Effector memory CD4-positive, alpha-beta T cell (primary cell): ENCODE measurements at regions not wholly inside any gene's neighbourhood (a gene's known extent, or its start where the extent isn't known, plus 50 kb on each side); places are given as distances from the start of the nearest gene placed in this dataset.
"Not testable (repeated sequence)": the region's sequence is repeated elsewhere in the genome, so short reads cannot be mapped to it uniquely, and the experiment has no call there.

Source experiments
- DNase-seq, 3 donors: peaks; one replicate each; pipeline ENCODE4 v3.0.0-alpha.2; 2020
- H3K27ac ChIP-seq: 2 replicates; pipeline ENCODE4 v1.7.0; 2013; ENCODE audit warnings: mild to moderate bottlenecking, low read length, moderate library complexity; ENCODE audit not compliant: insufficient read depth, poor library complexity, severe bottlenecking
- H3K27me3 ChIP-seq: replicated peaks from 2 replicates; pipeline ENCODE4 v1.7.0; 2013; ENCODE audit warnings: mild to moderate bottlenecking, low read length; ENCODE audit not compliant: insufficient read depth, control insufficient read depth, poor library complexity, severe bottlenecking
- H3K36me3 ChIP-seq: 2 replicates; pipeline ENCODE4 v1.7.0; 2013; ENCODE audit warnings: mild to moderate bottlenecking, low read length, moderate library complexity; ENCODE audit not compliant: control insufficient read depth, insufficient read depth
- H3K4me1 ChIP-seq: 2 replicates; pipeline ENCODE4 v1.7.0; 2013; ENCODE audit warnings: low read length, mild to moderate bottlenecking; ENCODE audit not compliant: control insufficient read depth, insufficient read depth, poor library complexity, severe bottlenecking
- H3K4me3 ChIP-seq: 2 replicates; pipeline ENCODE4 v1.7.0; 2013; ENCODE audit warnings: low read length, low read depth, mild to moderate bottlenecking; ENCODE audit not compliant: insufficient read depth, poor library complexity, severe bottlenecking
- H3K9me3 ChIP-seq: 2 replicates; pipeline ENCODE4 v1.7.0; 2013; ENCODE audit warnings: mild to moderate bottlenecking, low read length, moderate library complexity; ENCODE audit not compliant: control insufficient read depth

DNA sequence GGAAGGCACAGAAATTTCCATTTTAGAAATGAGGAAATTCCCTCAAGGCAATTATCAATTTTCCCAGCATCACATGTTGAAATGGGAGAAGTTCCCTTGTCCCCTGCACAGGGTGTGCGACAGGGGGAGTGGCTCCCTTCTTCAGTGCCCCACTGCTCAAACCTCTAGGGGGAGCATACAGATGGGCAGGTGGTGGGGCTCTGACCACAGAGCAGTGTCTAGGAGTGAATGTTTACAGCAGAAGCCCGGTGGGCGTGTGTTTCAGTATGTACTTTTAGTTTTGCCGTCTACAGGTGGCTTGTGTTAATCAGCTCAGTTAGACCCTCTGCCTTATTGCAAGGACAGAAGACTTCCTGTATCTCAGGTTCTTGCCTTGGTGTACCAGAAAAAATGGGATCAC is 493.7 kb upstream of the PLXNA2 start:
- H3K4me1 ChIP-seq: no peaks in the 10 kb centered on the region
- H3K36me3 ChIP-seq: no peaks in the 10 kb centered on the region
- no peaks in the 10 kb centered on the region for H3K9me3 ChIP-seq
- no peaks in the 10 kb centered on the region for H3K27me3 ChIP-seq
- no peak overlapping the region for H3K4me3 ChIP-seq
- no peak for DNase-seq
- H3K27ac ChIP-seq: no peak overlapping the region

DNA sequence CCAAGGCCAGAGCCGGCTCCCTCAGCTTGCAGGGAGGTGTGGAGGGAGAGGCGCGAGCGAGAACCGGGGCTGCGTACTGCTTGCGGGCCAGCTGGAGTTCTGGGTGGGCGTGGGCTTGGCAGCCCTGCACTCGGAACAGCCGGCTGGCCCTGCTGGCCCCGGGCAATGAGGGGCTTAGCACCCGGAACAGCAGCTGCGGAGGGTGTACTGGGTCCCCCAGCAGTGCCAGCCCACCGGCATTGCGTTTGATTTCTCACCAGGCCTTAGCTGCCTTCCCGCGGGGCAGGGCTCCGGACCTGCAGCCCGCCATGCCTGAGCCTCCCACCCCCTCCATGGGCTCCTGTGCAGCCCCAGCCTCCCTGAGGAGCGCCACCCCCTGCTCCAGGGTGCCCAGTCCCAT is 495.5 kb upstream of the PLXNA2 start:
- not testable (repeated sequence) for H3K4me3 ChIP-seq, H3K9me3 ChIP-seq, DNase-seq, H3K4me1 ChIP-seq, H3K27ac ChIP-seq, H3K27me3 ChIP-seq, H3K36me3 ChIP-seq

DNA sequence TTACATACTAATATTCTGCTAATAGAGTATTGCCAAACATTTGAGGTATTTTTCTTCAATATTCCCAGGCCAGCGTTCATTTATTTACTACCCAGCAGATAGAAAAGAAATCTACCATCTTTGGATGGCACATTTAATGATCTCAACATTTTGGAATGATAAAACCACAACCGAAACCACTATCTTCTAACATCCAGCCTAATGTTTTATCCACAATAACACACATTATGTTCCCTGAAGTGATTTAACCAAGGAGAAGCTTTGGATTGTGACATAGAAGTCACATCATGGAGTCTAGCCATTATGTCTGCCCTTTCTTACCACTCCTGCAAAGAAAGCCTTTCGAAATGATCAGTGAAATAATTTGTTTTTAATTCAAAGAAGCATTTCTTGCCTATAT is 497.1 kb upstream of the PLXNA2 start:
- no peaks in the 10 kb centered on the region for H3K4me1 ChIP-seq
- H3K4me3 ChIP-seq: no peak overlapping the region
- DNase-seq: no peak
- H3K9me3 ChIP-seq: no peaks in the 10 kb centered on the region
- H3K27me3 ChIP-seq: no peaks in the 10 kb centered on the region
- H3K27ac ChIP-seq: no peak overlapping the region
- no peaks in the 10 kb centered on the region for H3K36me3 ChIP-seq

DNA sequence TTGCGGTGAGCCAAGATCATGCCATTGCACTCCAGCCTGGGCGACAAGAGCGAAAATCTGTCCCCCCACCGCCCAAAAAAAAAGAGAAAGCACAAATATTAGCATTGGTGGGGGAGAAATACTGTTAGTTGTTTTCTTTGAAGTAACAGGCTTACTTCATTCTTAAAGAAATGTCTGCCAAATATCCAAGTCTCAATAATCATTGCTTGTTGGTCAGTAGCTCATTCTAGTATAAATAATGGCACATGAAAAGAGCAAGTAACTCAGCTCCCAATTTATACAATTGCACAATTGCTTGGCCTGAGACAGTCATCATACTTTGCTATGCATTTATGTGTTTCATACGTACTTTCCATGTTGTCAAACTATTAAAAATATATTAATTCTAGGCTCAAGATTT is 499.2 kb upstream of the PLXNA2 start:
- Histone ChIP-seq H3K4me1 (no peaks in the 10 kb centered on the region), H3K4me3 (no peak overlapping the region), H3K27ac (no peak overlapping the region), H3K9me3 (no peaks in the 10 kb centered on the region), H3K36me3 (no peaks in the 10 kb centered on the region), H3K27me3 (no peaks in the 10 kb centered on the region)
- no peak for DNase-seq

DNA sequence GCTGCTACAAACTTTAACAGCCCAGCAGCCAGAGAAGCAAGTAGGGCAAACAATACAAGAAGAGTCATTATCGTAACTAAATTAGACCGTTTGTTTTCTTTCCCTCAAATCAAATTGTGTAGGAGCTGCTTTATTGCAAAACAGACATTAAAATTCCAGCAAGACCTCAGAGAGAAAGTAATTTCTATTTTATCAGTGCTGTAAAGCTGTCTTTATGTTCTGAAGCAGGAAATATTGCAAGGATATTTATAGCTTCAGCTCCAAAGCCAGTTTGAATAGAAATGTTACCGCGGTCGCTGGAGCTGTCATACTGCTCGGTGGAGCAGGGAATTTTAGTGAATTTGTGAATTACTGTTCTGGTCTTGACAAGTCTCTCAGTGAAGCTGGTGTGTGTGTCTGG is 503.8 kb upstream of the PLXNA2 start:
- H3K4me1 ChIP-seq: no peaks in the 10 kb centered on the region
- no peak for DNase-seq
- H3K36me3 ChIP-seq: no peaks in the 10 kb centered on the region
- no peak overlapping the region for H3K4me3 ChIP-seq
- H3K9me3 ChIP-seq: no peaks in the 10 kb centered on the region
- no peaks in the 10 kb centered on the region for H3K27me3 ChIP-seq
- no peak overlapping the region for H3K27ac ChIP-seq

DNA sequence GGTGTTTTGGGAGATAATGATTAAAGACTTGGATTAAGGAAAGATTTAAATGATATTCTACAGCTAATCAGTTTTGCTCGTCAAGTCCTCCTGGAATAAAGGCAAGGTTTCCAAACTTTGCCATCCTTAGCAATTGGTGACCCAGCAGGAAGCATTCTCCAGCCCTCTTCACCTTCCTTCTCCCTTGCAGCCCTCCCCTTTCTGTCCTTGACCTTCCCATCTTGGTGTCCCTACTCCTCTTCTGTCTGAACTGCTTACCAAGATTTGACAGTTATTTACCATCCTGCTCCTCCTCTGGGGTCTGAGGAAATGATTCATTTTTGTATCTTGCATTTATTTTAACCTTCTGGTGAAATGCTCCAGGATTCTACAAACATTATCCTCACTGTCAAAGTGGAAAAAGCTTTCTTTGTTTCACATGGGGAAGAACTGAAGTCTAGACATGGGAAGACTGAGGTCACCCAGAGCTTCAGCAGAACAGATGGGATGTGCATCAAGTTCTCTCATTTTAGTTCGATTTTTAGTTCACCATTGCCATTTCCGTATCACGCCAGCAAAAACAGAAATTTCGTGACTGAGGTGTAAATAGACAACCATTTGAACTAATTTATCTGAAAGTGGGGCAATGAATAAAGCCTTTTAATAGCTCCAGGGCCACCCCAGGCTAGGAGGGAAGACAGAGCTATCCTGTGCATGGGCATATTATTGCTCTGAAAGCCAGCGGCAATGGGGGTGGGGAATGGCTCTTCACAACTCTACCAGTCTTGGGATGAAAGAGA is 504.4 kb upstream of the PLXNA2 start:
- Histone ChIP-seq H3K9me3 (no peaks in the 10 kb centered on the region), H3K4me3 (no peak overlapping the region), H3K36me3 (no peaks in the 10 kb centered on the region), H3K4me1 (no peaks in the 10 kb centered on the region), H3K27ac (no peak overlapping the region), H3K27me3 (no peaks in the 10 kb centered on the region)
- DNase-seq: no peak

DNA sequence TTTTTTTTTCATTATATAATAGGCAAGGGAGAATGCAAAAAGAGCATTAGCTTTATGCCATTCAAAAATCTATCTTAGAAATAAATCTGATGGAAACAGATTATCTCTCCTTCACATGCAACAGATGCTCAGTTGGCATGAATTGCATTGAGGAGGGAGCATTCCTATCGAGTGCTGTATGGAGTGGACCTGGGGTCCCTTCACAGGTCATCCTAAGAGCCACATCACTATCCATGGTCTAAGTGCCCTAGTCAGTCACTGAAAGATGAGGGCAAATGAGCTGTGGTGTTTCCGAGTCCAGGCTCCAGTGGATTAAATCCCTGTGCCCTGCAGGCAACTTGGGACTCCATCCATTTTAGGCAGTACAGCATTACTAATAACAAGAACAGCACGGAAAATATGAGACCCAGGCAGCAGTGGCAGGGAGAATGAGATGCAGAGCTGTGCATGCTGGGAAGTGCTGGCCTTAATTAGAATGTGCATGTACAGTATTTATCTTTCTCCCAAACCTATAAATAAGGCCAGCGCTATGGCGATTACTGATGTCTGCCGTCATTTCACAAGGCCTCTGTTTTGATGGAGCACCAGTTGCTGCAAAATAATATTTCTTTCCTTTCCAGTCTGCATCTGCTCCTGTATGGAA is 512.3 kb upstream of the PLXNA2 start:
- H3K27me3 ChIP-seq: no peaks in the 10 kb centered on the region
- H3K27ac ChIP-seq: no peak overlapping the region
- no peak for DNase-seq
- H3K9me3 ChIP-seq: no peaks in the 10 kb centered on the region
- no peaks in the 10 kb centered on the region for H3K36me3 ChIP-seq
- no peaks in the 10 kb centered on the region for H3K4me1 ChIP-seq
- H3K4me3 ChIP-seq: no peak overlapping the region

DNA sequence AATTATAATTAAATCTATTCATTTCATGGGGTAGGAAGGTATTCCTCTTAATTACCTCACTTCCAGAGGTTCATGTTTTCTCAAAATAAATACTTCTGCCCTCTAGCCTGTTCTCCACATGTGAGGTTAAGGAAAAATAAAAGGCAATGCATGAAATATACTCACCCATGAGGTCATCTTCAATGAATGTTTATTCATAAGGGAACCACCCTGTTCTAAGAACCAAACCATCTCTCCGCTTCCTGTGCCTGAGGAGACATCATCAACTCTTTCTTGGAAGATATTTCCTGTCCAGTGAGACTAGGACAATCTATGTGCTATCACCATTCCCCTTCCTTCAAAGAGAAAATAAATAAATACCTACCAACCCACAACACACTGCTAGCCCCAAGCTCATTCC is 513.7 kb upstream of the PLXNA2 start:
- Histone ChIP-seq H3K4me3 (no peak overlapping the region), H3K27me3 (no peaks in the 10 kb centered on the region), H3K4me1 (no peaks in the 10 kb centered on the region), H3K9me3 (no peaks in the 10 kb centered on the region), H3K27ac (no peak overlapping the region), H3K36me3 (no peaks in the 10 kb centered on the region)
- no peak for DNase-seq

DNA sequence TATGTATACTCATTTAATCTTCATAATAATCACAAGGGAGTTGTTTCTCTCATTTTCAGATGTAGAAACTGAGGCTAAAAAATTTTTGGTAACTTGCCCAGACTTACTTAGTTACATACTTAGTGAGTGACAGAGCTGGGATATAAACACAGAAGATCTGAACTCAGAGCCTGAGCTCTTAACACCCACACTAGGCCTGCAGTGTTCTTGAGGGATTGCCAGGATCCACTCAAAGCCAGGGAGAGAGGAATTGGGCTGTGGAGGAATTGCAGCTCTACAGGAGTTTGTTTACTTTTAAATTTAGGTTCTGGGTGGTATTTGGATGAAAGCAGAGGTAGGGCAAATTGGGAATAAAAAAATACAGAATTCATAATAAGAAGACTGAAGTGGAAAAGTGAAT is 515.1 kb upstream of the PLXNA2 start:
- no peak overlapping the region for H3K27ac ChIP-seq
- no peaks in the 10 kb centered on the region for H3K9me3 ChIP-seq
- H3K4me1 ChIP-seq: no peaks in the 10 kb centered on the region
- H3K27me3 ChIP-seq: no peaks in the 10 kb centered on the region
- H3K36me3 ChIP-seq: no peaks in the 10 kb centered on the region
- DNase-seq: no peak
- H3K4me3 ChIP-seq: no peak overlapping the region

DNA sequence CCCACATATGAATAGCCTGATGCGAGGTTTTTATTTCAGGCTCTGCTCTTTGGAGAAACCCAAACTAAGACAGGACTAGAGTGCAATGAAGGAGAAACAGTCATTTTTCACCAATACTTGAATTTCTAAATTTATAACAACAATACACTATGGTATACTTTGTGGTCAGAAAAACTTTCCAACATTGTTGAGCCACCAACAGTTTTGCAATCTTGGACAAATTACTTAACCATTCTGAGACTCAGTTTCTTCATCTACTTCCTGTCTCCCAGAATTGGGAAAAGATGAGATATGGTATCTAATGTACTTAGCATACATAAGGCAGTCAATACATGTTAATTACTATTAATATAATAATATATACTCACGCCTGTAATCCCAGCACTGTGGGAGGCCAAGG is 519.8 kb upstream of the PLXNA2 start:
- Histone ChIP-seq H3K4me3 (no peak overlapping the region), H3K4me1 (no peaks in the 10 kb centered on the region), H3K9me3 (no peaks in the 10 kb centered on the region), H3K27me3 (no peaks in the 10 kb centered on the region), H3K36me3 (no peaks in the 10 kb centered on the region), H3K27ac (no peak overlapping the region)
- DNase-seq: no peak
